ENCODE measurements at regions not wholly inside any gene's neighbourhood (a gene's known extent, or its start where the extent isn't known, plus 50 kb on each side); places are given as distances from the start of the nearest gene placed in this dataset.
"Not testable (repeated sequence)": the region's sequence is repeated elsewhere in the genome, so short reads cannot be mapped to it uniquely, and the experiment has no call there.

- Mint-ChIP-seq H3K36me3 (no peaks in the 10 kb centered on the region), H3K27me3 (peaks cover 9% of the 10 kb centered on the region), H3K9me3 (no peaks in the 10 kb centered on the region), H3K4me3 (no peak overlapping the region), H3K27ac (no peak overlapping the region), H3K4me1 (ENCODE audit: low read depth) (no peaks in the 10 kb centered on the region)
- intact Hi-C loops (cut with micrococcal nuclease) = no loop called here
- POLR2A ChIA-PET = no interaction called here
- CTCF ChIA-PET = no interaction called here
- no peak for DNase-seq
Observed at GRCh38 chr10:122780391-122780790, 65.3 kb downstream of the CUZD1 start.

- Mint-ChIP-seq H3K4me1 (ENCODE audit: low read depth) (no peaks in the 10 kb centered on the region), H3K36me3 (no peaks in the 10 kb centered on the region), H3K27ac (no peak overlapping the region), H3K27me3 (peaks cover 7% of the 10 kb centered on the region), H3K4me3 (no peak overlapping the region), H3K9me3 (no peaks in the 10 kb centered on the region)
- intact Hi-C loops (cut with micrococcal nuclease) = no loop called here
- CTCF ChIA-PET = no interaction called here
- POLR2A ChIA-PET = no interaction called here
- no peak for DNase-seq
Observed at GRCh38 chr10:122779924-122780323, 65.7 kb downstream of the CUZD1 start.

GRCh38 chr10:122777515-122778059 lies 68.1 kb downstream of the CUZD1 start:
- POLR2A ChIA-PET = no interaction called here
- CTCF ChIA-PET = no interaction called here
- no peaks in the 10 kb centered on the region for H3K36me3 Mint-ChIP-seq
- H3K9me3 Mint-ChIP-seq = no peaks in the 10 kb centered on the region
- no peak for DNase-seq
- no peak overlapping the region for H3K4me3 Mint-ChIP-seq
- no peak overlapping the region for H3K27ac Mint-ChIP-seq
- intact Hi-C loops (cut with micrococcal nuclease) = no loop called here
- H3K27me3 Mint-ChIP-seq = peaks cover 15% of the 10 kb centered on the region
- H3K4me1 Mint-ChIP-seq (ENCODE audit: low read depth) = no peaks in the 10 kb centered on the region

- no peaks in the 10 kb centered on the region for H3K9me3 Mint-ChIP-seq
Observed at GRCh38 chr10:122774231-122774630, 71.4 kb downstream of the CUZD1 start.

GRCh38 chr10:122771404-122771803 lies 71.8 kb upstream of the C10orf120 start:
- not testable (repeated sequence) for DNase-seq

More at GRCh38 chr10:122774231-122774630, 71.4 kb downstream of the CUZD1 start:
- Mint-ChIP-seq H3K36me3 (no peaks in the 10 kb centered on the region), H3K4me3 (no peak overlapping the region), H3K4me1 (ENCODE audit: low read depth) (no peaks in the 10 kb centered on the region), H3K27ac (no peak overlapping the region), H3K27me3 (peaks cover 18% of the 10 kb centered on the region)
- no peak for DNase-seq
- CTCF ChIA-PET = no interaction called here
- POLR2A ChIA-PET = no interaction called here
- intact Hi-C loops (cut with micrococcal nuclease) = no loop called here

GRCh38 chr10:122768389-122768745 lies 68.7 kb upstream of the C10orf120 start:
- ChIA-PET CTCF (interaction anchor here (0.6 kb wide), 1 partner anchor 33 kb away, joined by 3 read pairs; no protein-coding TSS in a partner anchor), POLR2A (no interaction called here)
- H3K27me3 Mint-ChIP-seq = peaks cover 21% of the 10 kb centered on the region

More at GRCh38 chr10:122771404-122771803, 71.8 kb upstream of the C10orf120 start:
- H3K9me3 Mint-ChIP-seq; intact Hi-C loops (cut with micrococcal nuclease); H3K4me1 Mint-ChIP-seq (ENCODE audit: low read depth); POLR2A ChIA-PET; H3K27ac Mint-ChIP-seq; H3K4me3 Mint-ChIP-seq; H3K36me3 Mint-ChIP-seq: not testable (repeated sequence)
- CTCF ChIA-PET = interaction anchor here (0.6 kb wide), 1 partner anchor 43 kb away, joined by 4 read pairs; no protein-coding TSS in a partner anchor
- H3K27me3 Mint-ChIP-seq = peaks cover 20% of the 10 kb centered on the region

GRCh38 chr10:122767621-122768388 lies 68.2 kb upstream of the C10orf120 start:
- no peaks in the 10 kb centered on the region for H3K36me3 Mint-ChIP-seq
- POLR2A ChIA-PET = no interaction called here
- H3K4me1 Mint-ChIP-seq (ENCODE audit: low read depth) = no peaks in the 10 kb centered on the region

More at GRCh38 chr10:122768389-122768745, 68.7 kb upstream of the C10orf120 start:
- no peak for DNase-seq
- no peak overlapping the region for H3K27ac Mint-ChIP-seq
- no peaks in the 10 kb centered on the region for H3K4me1 Mint-ChIP-seq (ENCODE audit: low read depth)
- H3K36me3 Mint-ChIP-seq = no peaks in the 10 kb centered on the region
- intact Hi-C loops (cut with micrococcal nuclease) = no loop called here
- H3K9me3 Mint-ChIP-seq = no peaks in the 10 kb centered on the region
- H3K4me3 Mint-ChIP-seq = no peak overlapping the region

GRCh38 chr10:122765412-122765811 lies 65.8 kb upstream of the C10orf120 start:
- ChIA-PET CTCF (no interaction called here), POLR2A (no interaction called here)
- Mint-ChIP-seq H3K27me3 (peaks cover 25% of the 10 kb centered on the region), H3K27ac (no peak overlapping the region), H3K36me3 (no peaks in the 10 kb centered on the region), H3K4me1 (ENCODE audit: low read depth) (no peaks in the 10 kb centered on the region), H3K9me3 (peaks cover 4% of the 10 kb centered on the region), H3K4me3 (no peak overlapping the region)
- DNase-seq = no peak
- intact Hi-C loops (cut with micrococcal nuclease) = no loop called here

More at GRCh38 chr10:122767621-122768388, 68.2 kb upstream of the C10orf120 start:
- Mint-ChIP-seq H3K27ac (no peak overlapping the region), H3K27me3 (peaks cover 21% of the 10 kb centered on the region), H3K4me3 (no peak overlapping the region), H3K9me3 (no peaks in the 10 kb centered on the region)
- no peak for DNase-seq
- intact Hi-C loops (cut with micrococcal nuclease) = no loop called here
- CTCF ChIA-PET = interaction anchor here (0.6 kb wide), 1 partner anchor 34 kb away, joined by 3 read pairs; no protein-coding TSS in a partner anchor

- H3K9me3 Mint-ChIP-seq = peaks cover 22% of the 10 kb centered on the region
- intact Hi-C loops (cut with micrococcal nuclease) = no loop called here
- no peak overlapping the region for H3K27ac Mint-ChIP-seq
- CTCF ChIA-PET = no interaction called here
- DNase-seq = no peak
- no peak overlapping the region for H3K4me3 Mint-ChIP-seq
- POLR2A ChIA-PET = no interaction called here
- no peaks in the 10 kb centered on the region for H3K4me1 Mint-ChIP-seq (ENCODE audit: low read depth)
- no peaks in the 10 kb centered on the region for H3K36me3 Mint-ChIP-seq
- H3K27me3 Mint-ChIP-seq = peaks cover 6% of the 10 kb centered on the region
Observed at GRCh38 chr10:122756656-122757055, 57.0 kb upstream of the C10orf120 start.

GRCh38 chr10:122754491-122755235 lies 55.0 kb upstream of the C10orf120 start:
- no peaks in the 10 kb centered on the region for H3K36me3 Mint-ChIP-seq
- no peaks in the 10 kb centered on the region for H3K27me3 Mint-ChIP-seq
- DNase-seq = no peak
- H3K27ac Mint-ChIP-seq = no peak overlapping the region
- H3K4me3 Mint-ChIP-seq = no peak overlapping the region
- H3K4me1 Mint-ChIP-seq (ENCODE audit: low read depth) = no peaks in the 10 kb centered on the region
- H3K9me3 Mint-ChIP-seq = peaks cover 22% of the 10 kb centered on the region
- ChIA-PET CTCF (no interaction called here), POLR2A (no interaction called here)
- intact Hi-C loops (cut with micrococcal nuclease) = no loop called here

- Mint-ChIP-seq H3K4me3 (no peak overlapping the region), H3K9me3 (no peaks in the 10 kb centered on the region), H3K27me3 (peaks cover 5% of the 10 kb centered on the region), H3K27ac (no peak overlapping the region), H3K4me1 (ENCODE audit: low read depth) (no peaks in the 10 kb centered on the region), H3K36me3 (no peaks in the 10 kb centered on the region)
- no peak for DNase-seq
- POLR2A ChIA-PET = no interaction called here
- CTCF ChIA-PET = no interaction called here
- intact Hi-C loops (cut with micrococcal nuclease) = no loop called here
Observed at GRCh38 chr10:122749886-122750285, 50.2 kb upstream of the C10orf120 start.

All from activated CD4-positive, alpha-beta memory T cell treated with anti-CD3 and anti-CD28 coated beads for 36 hours (primary cell).